ENCODE measurements at regions not wholly inside any gene's neighbourhood (a gene's known extent, or its start where the extent isn't known, plus 50 kb on each side); places are given as distances from the start of the nearest gene placed in this dataset.

- no peak for DNase-seq
Observed at GRCh38 chr18:8945514-8945913, 157.0 kb upstream of the NDUFV2 start.

- no peak for DNase-seq
Observed at GRCh38 chr18:8946066-8946838, 156.2 kb upstream of the NDUFV2 start.

GRCh38 chr18:8947566-8947965, 154.9 kb upstream of the NDUFV2 start:
- DNase-seq: peak; percentile 84

GRCh38 chr18:8948011-8948410, 154.5 kb upstream of the NDUFV2 start:
- DNase-seq: no peak

GRCh38 chr18:8948471-8949149, 153.9 kb upstream of the NDUFV2 start:
- peak; percentile 82 for DNase-seq

- peak; percentile 29 for DNase-seq
Observed at GRCh38 chr18:8949206-8949605, 153.3 kb upstream of the NDUFV2 start.

- no peak for DNase-seq
Observed at GRCh38 chr18:8951491-8951890, 151.0 kb upstream of the NDUFV2 start.

- DNase-seq: peak; percentile 56
Observed at GRCh38 chr18:8952174-8952573, 150.3 kb upstream of the NDUFV2 start.

- peak; percentile 93 for DNase-seq
Observed at GRCh38 chr18:8952769-8953760, 149.4 kb upstream of the NDUFV2 start.

- peak; percentile 68 for DNase-seq
Observed at GRCh38 chr18:8957731-8958130, 144.8 kb upstream of the NDUFV2 start.

- no peak for DNase-seq
Observed at GRCh38 chr18:8958660-8959059, 143.8 kb upstream of the NDUFV2 start.

GRCh38 chr18:8959551-8960135, 142.9 kb upstream of the NDUFV2 start:
- DNase-seq: no peak

- DNase-seq: no peak
Observed at GRCh38 chr18:8960740-8961657, 141.5 kb upstream of the NDUFV2 start.

- DNase-seq: no peak
Observed at GRCh38 chr18:8962192-8962779, 140.2 kb upstream of the NDUFV2 start.

GRCh38 chr18:8962855-8963635, 139.5 kb upstream of the NDUFV2 start:
- no peak for DNase-seq

GRCh38 chr18:8963876-8964275, 138.6 kb upstream of the NDUFV2 start:
- DNase-seq: no peak

- no peak for DNase-seq
Observed at GRCh38 chr18:8965398-8965797, 137.1 kb upstream of the NDUFV2 start.

- no peak for DNase-seq
Observed at GRCh38 chr18:8966821-8967220, 135.7 kb upstream of the NDUFV2 start.

GRCh38 chr18:8967573-8967972, 134.9 kb upstream of the NDUFV2 start:
- DNase-seq: no peak

GRCh38 chr18:8969639-8970390, 132.7 kb upstream of the NDUFV2 start:
- DNase-seq: no peak

All from NCI-H446 treated with DMSO at 0.1 percent for 48 hours (cell line).